ENCODE measurements at regions not wholly inside any gene's neighbourhood (a gene's known extent, or its start where the extent isn't known, plus 50 kb on each side); places are given as distances from the start of the nearest gene placed in this dataset.

GRCh38 chr20:55830121-55830827 lies 175.0 kb downstream of the CBLN4 start:
- TF ChIP-seq EP300 (IDR thresholded peaks at IDR 0.05; ENCODE audit: borderline replicate concordance) (no peak), TAF1 (IDR thresholded peaks at IDR 0.05; ENCODE audit: low read depth) (no peak), MAX (IDR thresholded peaks at IDR 0.05) (no peak), CEBPB (IDR thresholded peaks at IDR 0.05) (no peak), USF1 (IDR thresholded peaks at IDR 0.05) (no peak), CREB1 (IDR thresholded peaks at IDR 0.05; ENCODE audit: low read depth) (no peak), REST (IDR thresholded peaks at IDR 0.05; ENCODE audit: low read depth) (no peak), TCF12 (IDR thresholded peaks at IDR 0.05; ENCODE audit: low read depth) (no peak), NFIC (IDR thresholded peaks at IDR 0.05) (no peak), TEAD4 (IDR thresholded peaks at IDR 0.05) (no peak), RAD21 (IDR thresholded peaks at IDR 0.05; ENCODE audit: low read depth) (no peak)
